Fibroblast of lung (primary cell): ENCODE measurements at regions not wholly inside any gene's neighbourhood (a gene's known extent, or its start where the extent isn't known, plus 50 kb on each side); places are given as distances from the start of the nearest gene placed in this dataset.

ENCODE experiments used
- DNase-seq, 2 donors: peaks; one replicate each; pipeline versions ENCODE4 v3.0.0 to v3.0.0-alpha.2; 2010; ENCODE audit warnings: low read depth in 2 of 2
- H2AFZ ChIP-seq: 2 replicates; pipeline ENCODE4 v1.5.1; 2012; ENCODE audit warnings: low read length, control low read depth, inconsistent platforms
- H3K27ac ChIP-seq: 2 replicates; pipeline ENCODE4 v1.5.1; 2011; ENCODE audit warnings: low read length, control low read depth; ENCODE audit not compliant: insufficient read depth
- H3K27me3 ChIP-seq: 2 replicates; pipeline ENCODE4 v1.5.1; 2011; ENCODE audit warnings: mild to moderate bottlenecking, low read length; ENCODE audit not compliant: control insufficient read depth, insufficient read depth
- H3K36me3 ChIP-seq: 2 replicates; pipeline ENCODE4 v1.5.1; 2011; ENCODE audit warnings: low read length; ENCODE audit not compliant: control insufficient read depth, insufficient read depth
- H3K4me1 ChIP-seq: 2 replicates; pipeline ENCODE4 v1.5.1; 2011; ENCODE audit warnings: low read length; ENCODE audit not compliant: control insufficient read depth, insufficient read depth; ENCODE audit errors: extremely low read depth
- H3K4me2 ChIP-seq: 2 replicates; pipeline ENCODE4 v1.5.1; 2011; ENCODE audit warnings: low read length, control low read depth; ENCODE audit not compliant: insufficient read depth; ENCODE audit errors: extremely low read depth
- H3K4me3 ChIP-seq, 4 experiments: fragments of 200-600 bp in 1 of 4; sonication (generic) in 1 of 4; replicated peaks in 1 of 4; 2 replicates each; pipeline ENCODE4 v1.5.1; 2011 to 2016; ENCODE audit warnings: low read length in 4 of 4, low read depth in 3 of 4, mild to moderate bottlenecking in 3 of 4, control low read depth in 2 of 4, inconsistent platforms in 1 of 4, mixed read lengths in 1 of 4; ENCODE audit not compliant: insufficient read depth in 1 of 4; ENCODE audit errors: control extremely low read depth in 1 of 4
- H3K79me2 ChIP-seq: 2 replicates; pipeline ENCODE4 v1.5.1; 2012; ENCODE audit warnings: mild to moderate bottlenecking, low read length, inconsistent platforms; ENCODE audit not compliant: control insufficient read depth, insufficient read depth
- H3K9ac ChIP-seq: 2 replicates; pipeline ENCODE4 v1.5.1; 2011; ENCODE audit warnings: mild to moderate bottlenecking, low read length, control low read depth; ENCODE audit not compliant: insufficient read depth
- H3K9me3 ChIP-seq: 2 replicates; pipeline ENCODE4 v1.5.1; 2012; ENCODE audit warnings: low read depth, low read length; ENCODE audit not compliant: control insufficient read depth, insufficient read depth
- H4K20me1 ChIP-seq: 2 replicates; pipeline ENCODE4 v1.5.1; 2011; ENCODE audit warnings: low read length; ENCODE audit not compliant: control insufficient read depth, insufficient read depth; ENCODE audit errors: extremely low read depth
- CTCF ChIP-seq, 2 donors: IDR thresholded peaks in 1 of 2; conservative IDR thresholded peaks in 1 of 2; 1 replicate in 1 of 2; 2 replicates in 1 of 2; pipeline ENCODE4 v1.5.1; 2011 to 2012; ENCODE audit warnings: low read length in 2 of 2, control low read depth in 1 of 2, inconsistent platforms in 1 of 2, low read depth in 1 of 2, mild to moderate bottlenecking in 1 of 2
- EZH2 ChIP-seq: IDR thresholded peaks from 2 replicates; pipeline ENCODE4 v1.5.1; 2012; ENCODE audit warnings: low read length, control low read depth, mild to moderate bottlenecking; ENCODE audit errors: missing control alignments

- no peak overlapping the region for H3K27ac ChIP-seq
- H3K79me2 ChIP-seq, result no peaks in the 10 kb centered on the region
Observed at GRCh38 chr1:102715150-102715549, 393.2 kb downstream of the COL11A1 start.

GRCh38 chr1:102699524-102699923 lies 408.8 kb downstream of the COL11A1 start:
- no peaks in the 10 kb centered on the region for H3K27me3 ChIP-seq
- H4K20me1 ChIP-seq, result no peaks in the 10 kb centered on the region
- no peaks in the 10 kb centered on the region for H3K36me3 ChIP-seq
- H3K4me3 ChIP-seq, result no peak overlapping the region
- H3K27ac ChIP-seq, result no peak overlapping the region
- H2AFZ ChIP-seq, result no peak overlapping the region
- no peak for DNase-seq
- H3K79me2 ChIP-seq, result no peaks in the 10 kb centered on the region
- TF ChIP-seq EZH2 (no peak), CTCF (conservative IDR thresholded peaks at IDR 0.05 in 1 of 2, IDR thresholded peaks at IDR 0.05 in 1 of 2; ENCODE audit: low read depth in 1 of 2, low read length in 2 of 2) (no peak)
- no peak overlapping the region for H3K4me2 ChIP-seq
- no peak overlapping the region for H3K9ac ChIP-seq
- no peaks in the 10 kb centered on the region for H3K9me3 ChIP-seq
- no peaks in the 10 kb centered on the region for H3K4me1 ChIP-seq

More at GRCh38 chr1:102715150-102715549, 393.2 kb downstream of the COL11A1 start:
- Histone ChIP-seq H3K4me2 (no peak overlapping the region), H3K27me3 (no peaks in the 10 kb centered on the region), H2AFZ (no peak overlapping the region), H3K9ac (no peak overlapping the region), H3K36me3 (no peaks in the 10 kb centered on the region), H3K4me3 (no peak overlapping the region), H3K4me1 (no peaks in the 10 kb centered on the region), H3K9me3 (no peaks in the 10 kb centered on the region), H4K20me1 (no peaks in the 10 kb centered on the region)
- TF ChIP-seq CTCF (conservative IDR thresholded peaks at IDR 0.05 in 1 of 2, IDR thresholded peaks at IDR 0.05 in 1 of 2; ENCODE audit: low read depth in 1 of 2, low read length in 2 of 2), result no peak
- no peak for TF ChIP-seq EZH2
- no peak for DNase-seq

GRCh38 chr1:102693345-102693744 lies 415.0 kb downstream of the COL11A1 start:
- no peak for DNase-seq
- Histone ChIP-seq H3K9ac (no peak overlapping the region), H2AFZ (no peak overlapping the region), H3K4me1 (no peaks in the 10 kb centered on the region), H4K20me1 (no peaks in the 10 kb centered on the region), H3K36me3 (no peaks in the 10 kb centered on the region), H3K79me2 (no peaks in the 10 kb centered on the region), H3K4me2 (no peak overlapping the region), H3K27ac (no peak overlapping the region), H3K27me3 (no peaks in the 10 kb centered on the region), H3K9me3 (no peaks in the 10 kb centered on the region), H3K4me3 (no peak overlapping the region)
- no peak for TF ChIP-seq CTCF (conservative IDR thresholded peaks at IDR 0.05 in 1 of 2, IDR thresholded peaks at IDR 0.05 in 1 of 2; ENCODE audit: low read depth in 1 of 2, low read length in 2 of 2)
- TF ChIP-seq EZH2, result no peak
